ENCODE measurements at regions not wholly inside any gene's neighbourhood (a gene's known extent, or its start where the extent isn't known, plus 50 kb on each side); places are given as distances from the start of the nearest gene placed in this dataset.

DNA sequence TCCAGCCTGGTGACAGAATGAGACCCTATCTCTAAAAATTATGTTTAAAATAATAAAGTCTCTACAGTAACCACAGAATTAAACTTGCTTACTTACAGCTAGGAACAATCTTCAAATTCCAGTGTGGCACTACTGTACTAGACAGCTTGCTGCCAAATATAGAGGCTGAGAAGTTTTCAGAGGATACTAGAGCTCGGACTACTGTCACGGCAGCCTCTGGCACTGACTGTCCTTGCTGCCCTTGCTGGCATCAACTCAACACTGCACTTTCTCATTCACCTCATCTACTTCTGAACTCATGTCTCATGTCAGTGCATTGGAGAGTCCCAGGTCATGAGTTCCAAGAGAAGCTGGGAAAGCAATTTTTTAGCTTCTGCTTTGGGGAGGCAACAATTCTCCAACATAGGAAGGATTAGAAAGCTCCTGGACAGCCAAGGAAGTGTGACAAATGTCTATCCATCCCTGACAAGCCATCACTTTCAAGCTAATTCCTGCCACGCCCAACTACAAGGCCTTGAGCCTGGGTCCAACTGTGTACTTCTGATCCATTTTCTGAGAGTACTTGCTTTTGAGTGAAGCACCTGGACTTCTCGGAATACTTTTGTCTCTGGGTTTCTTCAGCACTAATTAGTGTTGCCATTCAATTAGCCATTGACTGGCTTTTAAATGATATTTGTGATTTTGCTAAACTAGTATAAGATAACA is 98.6 kb upstream of the NR3C2 start:
- TF ChIP-seq, protein P1, sequence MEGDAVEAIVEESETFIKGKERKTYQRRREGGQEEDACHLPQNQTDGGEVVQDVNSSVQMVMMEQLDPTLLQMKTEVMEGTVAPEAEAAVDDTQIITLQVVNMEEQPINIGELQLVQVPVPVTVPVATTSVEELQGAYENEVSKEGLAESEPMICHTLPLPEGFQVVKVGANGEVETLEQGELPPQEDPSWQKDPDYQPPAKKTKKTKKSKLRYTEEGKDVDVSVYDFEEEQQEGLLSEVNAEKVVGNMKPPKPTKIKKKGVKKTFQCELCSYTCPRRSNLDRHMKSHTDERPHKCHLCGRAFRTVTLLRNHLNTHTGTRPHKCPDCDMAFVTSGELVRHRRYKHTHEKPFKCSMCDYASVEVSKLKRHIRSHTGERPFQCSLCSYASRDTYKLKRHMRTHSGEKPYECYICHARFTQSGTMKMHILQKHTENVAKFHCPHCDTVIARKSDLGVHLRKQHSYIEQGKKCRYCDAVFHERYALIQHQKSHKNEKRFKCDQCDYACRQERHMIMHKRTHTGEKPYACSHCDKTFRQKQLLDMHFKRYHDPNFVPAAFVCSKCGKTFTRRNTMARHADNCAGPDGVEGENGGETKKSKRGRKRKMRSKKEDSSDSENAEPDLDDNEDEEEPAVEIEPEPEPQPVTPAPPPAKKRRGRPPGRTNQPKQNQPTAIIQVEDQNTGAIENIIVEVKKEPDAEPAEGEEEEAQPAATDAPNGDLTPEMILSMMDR (IDR thresholded peaks at IDR 0.05), result no peak
- no peak for TF ChIP-seq POLR2A (IDR thresholded peaks at IDR 0.05)

Measured in Peyer's patch (tissue), 4 donors.